H1 (cell line): ENCODE measurements at regions not wholly inside any gene's neighbourhood (a gene's known extent, or its start where the extent isn't known, plus 50 kb on each side); places are given as distances from the start of the nearest gene placed in this dataset.

Experiments used
- CTCF ChIA-PET: fragments of 300-600 bp; sonication (Branson Sonifier 250); formaldehyde crosslinking; loops from one replicate; lab custom pipeline; 2021; ENCODE audit not compliant: partially characterized antibody; lab: Charles Lee
- POLR2A ChIA-PET: fragments of 300-600 bp; sonication (Branson Sonifier 250); formaldehyde crosslinking; loops from one replicate; lab custom pipeline; 2021; ENCODE audit warnings: inconsistent platforms; ENCODE audit not compliant: partially characterized antibody; lab: Charles Lee
- DNase-seq, 2 experiments: peaks; one replicate each; pipeline versions ENCODE4 v3.0.0 to v3.0.0-alpha.2; 2010 to 2022; ENCODE audit warnings: low spot score in 2 of 2, low read depth in 1 of 2, mixed read lengths in 1 of 2
- FAIRE-seq: peaks from 2 replicates; lab custom pipeline; 2011; peaks lifted over from hg19 to GRCh38; lab: Jason Lieb, UNC
- H2AFZ ChIP-seq: 2 replicates; pipeline ENCODE4 v1.8.1; 2012; ENCODE audit warnings: low read length, inconsistent platforms
- H2AK5ac ChIP-seq: 2 replicates; pipeline ENCODE4 v1.6.1; 2013; ENCODE audit warnings: low read depth, low read length
- H2BK120ac ChIP-seq: replicated peaks from 2 replicates; pipeline ENCODE3; 2013; ENCODE audit warnings: low read depth, low read length, inconsistent platforms
- H2BK12ac ChIP-seq: 2 replicates; pipeline ENCODE4 v1.6.1; 2013; ENCODE audit warnings: low read depth, low read length
- H2BK15ac ChIP-seq: 2 replicates; pipeline ENCODE4 v1.6.1; 2013; ENCODE audit warnings: low read length
- H2BK20ac ChIP-seq: 2 replicates; pipeline ENCODE4 v1.6.1; 2013; ENCODE audit warnings: low read length
- H2BK5ac ChIP-seq: 2 replicates; pipeline ENCODE4 v1.6.1; 2013; ENCODE audit warnings: low read depth, low read length
- H3K14ac ChIP-seq: 2 replicates; pipeline ENCODE4 v1.6.1; 2013; ENCODE audit warnings: inconsistent platforms; ENCODE audit not compliant: insufficient read length
- H3K18ac ChIP-seq: 2 replicates; pipeline ENCODE4 v1.6.1; 2013; ENCODE audit warnings: low read length; ENCODE audit errors: extremely low read depth
- H3K23ac ChIP-seq: 2 replicates; pipeline ENCODE4 v1.6.1; 2013; ENCODE audit warnings: inconsistent platforms; ENCODE audit not compliant: insufficient read length
- H3K23me2 ChIP-seq: 2 replicates; pipeline ENCODE4 v1.6.1; 2013; ENCODE audit warnings: low read depth, low read length
- H3K27ac ChIP-seq: 2 replicates; pipeline ENCODE4 v1.6.1; 2011; ENCODE audit warnings: low read depth, low read length, inconsistent platforms
- H3K27me3 ChIP-seq, 4 experiments: replicated peaks in 1 of 4; 1 replicate in 1 of 4; 2 replicates in 3 of 4; pipeline versions ENCODE4 v1.6.1 to v1.8.1; 2011 to 2013; ENCODE audit warnings: low read length in 3 of 4, mild to moderate bottlenecking in 3 of 4, inconsistent platforms in 2 of 4, mixed read lengths in 2 of 4, moderate library complexity in 1 of 4; ENCODE audit not compliant: control insufficient read depth in 3 of 4, insufficient read depth in 3 of 4; ENCODE audit errors: extremely low read depth in 1 of 4
- H3K36me3 ChIP-seq, 4 experiments: 2 replicates each; pipeline versions ENCODE4 v1.6.1 to v1.8.1; 2011 to 2013; ENCODE audit warnings: mild to moderate bottlenecking in 4 of 4, low read length in 3 of 4, moderate library complexity in 2 of 4, control low read depth in 1 of 4, inconsistent platforms in 1 of 4; ENCODE audit not compliant: insufficient read depth in 4 of 4, control insufficient read depth in 2 of 4
- H3K4ac ChIP-seq: replicated peaks from 2 replicates; pipeline ENCODE3; 2013; ENCODE audit warnings: low read length, low read depth, mixed read lengths, inconsistent platforms; ENCODE audit not compliant: insufficient read length
- H3K4me1 ChIP-seq, 4 experiments: replicated peaks in 1 of 4; 1 replicate in 1 of 4; 2 replicates in 3 of 4; pipeline versions ENCODE4 v1.6.1 to v1.8.1; 2011 to 2013; ENCODE audit warnings: low read length in 3 of 4, inconsistent platforms in 2 of 4, mixed read lengths in 1 of 4; ENCODE audit not compliant: insufficient read depth in 4 of 4, control insufficient read depth in 3 of 4
- H3K4me2 ChIP-seq, 2 experiments: 2 replicates each; pipeline versions ENCODE4 v1.6.1 to v1.8.1; 2011 to 2013; ENCODE audit warnings: low read depth in 2 of 2, low read length in 2 of 2, control low read depth in 1 of 2, inconsistent platforms in 1 of 2, mild to moderate bottlenecking in 1 of 2; ENCODE audit not compliant: insufficient read depth in 1 of 2
- H3K4me3 ChIP-seq, 4 experiments: fragments of 200-600, 300-600 bp in 1 of 4; sonication (generic), shearing (Covaris generic), sonication (Bioruptor Twin) in 1 of 4; 2 replicates each; pipeline versions ENCODE4 v1.5.1 to v1.8.1; 2011 to 2016; ENCODE audit warnings: low read length in 4 of 4, low read depth in 3 of 4, control low read depth in 2 of 4, inconsistent platforms in 2 of 4, mild to moderate bottlenecking in 2 of 4, mixed read lengths in 1 of 4, moderate library complexity in 1 of 4; ENCODE audit not compliant: insufficient read depth in 2 of 4; ENCODE audit errors: extremely low read depth in 1 of 4
- H3K56ac ChIP-seq: replicated peaks from 2 replicates; pipeline ENCODE3; 2013; ENCODE audit warnings: low read depth, mild to moderate bottlenecking, mixed read lengths, low read length, inconsistent platforms; ENCODE audit not compliant: insufficient read length
- H3K79me1 ChIP-seq: 2 replicates; pipeline ENCODE4 v1.6.1; 2013; ENCODE audit warnings: low read depth, low read length, control low read depth
- H3K79me2 ChIP-seq, 2 experiments: 2 replicates each; pipeline versions ENCODE4 v1.6.1 to v1.8.1; 2012 to 2013; ENCODE audit warnings: low read length in 2 of 2, mild to moderate bottlenecking in 2 of 2, inconsistent platforms in 1 of 2; ENCODE audit not compliant: insufficient read depth in 2 of 2, control insufficient read depth in 1 of 2
- H3K9ac ChIP-seq, 4 experiments: replicated peaks in 1 of 4; 1 replicate in 1 of 4; 2 replicates in 3 of 4; pipeline versions ENCODE4 v1.6.1 to v1.8.1; 2011 to 2013; ENCODE audit warnings: low read depth in 3 of 4, low read length in 3 of 4, control low read depth in 2 of 4, mild to moderate bottlenecking in 2 of 4, moderate library complexity in 2 of 4, inconsistent platforms in 1 of 4; ENCODE audit errors: extremely low read depth in 1 of 4
- H3K9me3 ChIP-seq, 2 experiments: 2 replicates each; pipeline versions ENCODE4 v1.6.1 to v1.8.1; 2012 to 2013; ENCODE audit warnings: mild to moderate bottlenecking in 2 of 2, moderate library complexity in 2 of 2, control low read depth in 1 of 2, inconsistent platforms in 1 of 2, low read depth in 1 of 2, low read length in 1 of 2, mixed read lengths in 1 of 2; ENCODE audit not compliant: insufficient read depth in 2 of 2
- H4K20me1 ChIP-seq, 2 experiments: replicated peaks in 1 of 2; 2 replicates each; pipeline versions ENCODE3 to v1.8.1; 2011 to 2013; ENCODE audit warnings: inconsistent platforms in 2 of 2, low read length in 2 of 2, mild to moderate bottlenecking in 1 of 2; ENCODE audit not compliant: insufficient read depth in 2 of 2, control insufficient read depth in 1 of 2
- H4K5ac ChIP-seq: 2 replicates; pipeline ENCODE4 v1.6.1; 2013; ENCODE audit warnings: low read length, low read depth, mixed read lengths, inconsistent platforms; ENCODE audit not compliant: insufficient read length
- H4K8ac ChIP-seq: 2 replicates; pipeline ENCODE4 v1.8.0; 2013; ENCODE audit warnings: mild to moderate bottlenecking, moderate library complexity, low read length, inconsistent platforms; ENCODE audit not compliant: insufficient read depth; ENCODE audit errors: extremely low read depth
- H4K91ac ChIP-seq: replicated peaks from 2 replicates; pipeline ENCODE3; 2013; ENCODE audit warnings: low read length, mixed read lengths, inconsistent platforms; ENCODE audit not compliant: insufficient read length
- CBX5 ChIP-seq: fragments of 300-800, 300-1000 bp; sonication (generic); IDR thresholded peaks from 2 replicates; pipeline ENCODE4 v1.7.1; 2016; ENCODE audit warnings: antibody characterized with exemption, low read length, low read depth
- CBX8 ChIP-seq: fragments of 300-800, 300-1000 bp; sonication (generic); IDR thresholded peaks from 2 replicates; pipeline ENCODE4 v1.7.1; 2016; ENCODE audit warnings: low read depth, low read length, borderline replicate concordance
- CREB1 ChIP-seq: IDR thresholded peaks from 2 replicates; pipeline ENCODE4 v1.6.1; 2012; ENCODE audit warnings: inconsistent platforms
- CTBP2 ChIP-seq: IDR thresholded peaks from 2 replicates; pipeline ENCODE4 v1.7.0; 2011; ENCODE audit warnings: borderline replicate concordance, mild to moderate bottlenecking, moderate library complexity, mixed read lengths, low read length; ENCODE audit not compliant: insufficient read depth, insufficient read length
- EZH2 ChIP-seq: fragments of 200-600 bp; sonication (generic); IDR thresholded peaks from 2 replicates; pipeline ENCODE4 v1.7.1; 2012; ENCODE audit warnings: low read depth, mild to moderate bottlenecking, moderate library complexity, low read length, inconsistent platforms; ENCODE audit not compliant: severe bottlenecking
- KDM4A ChIP-seq: IDR thresholded peaks from one replicate; pipeline ENCODE4 v1.7.1; 2012; ENCODE audit warnings: low read depth, mild to moderate bottlenecking, moderate library complexity, low read length, inconsistent platforms; ENCODE audit not compliant: severe bottlenecking
- NANOG ChIP-seq: IDR thresholded peaks from 2 replicates; pipeline ENCODE4 v1.6.1; 2011; ENCODE audit warnings: low read length, low read depth, mild to moderate bottlenecking, inconsistent platforms; ENCODE audit not compliant: insufficient read depth, poor library complexity, severe bottlenecking
- RFX5 ChIP-seq: IDR thresholded peaks from 2 replicates; pipeline ENCODE4 v1.6.1; 2011; ENCODE audit warnings: low read depth, low read length, improper control_type of control experiment, borderline replicate concordance
- SIN3A ChIP-seq, 2 experiments: IDR thresholded peaks in 1 of 2; conservative IDR thresholded peaks in 1 of 2; 2 replicates each; pipeline ENCODE4 v1.6.1; 2011 to 2012; ENCODE audit warnings: low read length in 2 of 2, improper control_type of control experiment in 1 of 2, low read depth in 1 of 2, mild to moderate bottlenecking in 1 of 2
- WGBS, 2 experiments: shearing (Covaris generic) in 1 of 2; methylation state at CpG; one replicate each; pipeline versions ENCODE4 v1.1.6 to v1.1.7; 2013 to 2015; ENCODE audit warnings: low lambda C conversion rate in 2 of 2, mixed read lengths in 2 of 2, inconsistent platforms in 1 of 2, low coverage in 1 of 2, missing lambda C conversion rate in 1 of 2; ENCODE audit not compliant: insufficient replicate concordance in 2 of 2, insufficient coverage in 1 of 2, insufficient read length in 1 of 2; ENCODE audit errors: extremely low coverage in 1 of 2, missing lambda C conversion rate in 1 of 2; 5-methylcytosine and 5-hydroxymethylcytosine counted together
- TF ChIP-seq, protein P1 (sequence below), 3 experiments: IDR thresholded peaks; 1 replicate in 2 of 3; 2 replicates in 1 of 3; pipeline versions ENCODE4 v1.5.1 to v1.6.1; 2011; ENCODE audit warnings: low read length in 3 of 3, mild to moderate bottlenecking in 3 of 3, inconsistent platforms in 2 of 3, low read depth in 1 of 3, moderate library complexity in 1 of 3; ENCODE audit not compliant: insufficient read depth in 1 of 3; ENCODE audit errors: control extremely low read depth in 1 of 3

DNA sequence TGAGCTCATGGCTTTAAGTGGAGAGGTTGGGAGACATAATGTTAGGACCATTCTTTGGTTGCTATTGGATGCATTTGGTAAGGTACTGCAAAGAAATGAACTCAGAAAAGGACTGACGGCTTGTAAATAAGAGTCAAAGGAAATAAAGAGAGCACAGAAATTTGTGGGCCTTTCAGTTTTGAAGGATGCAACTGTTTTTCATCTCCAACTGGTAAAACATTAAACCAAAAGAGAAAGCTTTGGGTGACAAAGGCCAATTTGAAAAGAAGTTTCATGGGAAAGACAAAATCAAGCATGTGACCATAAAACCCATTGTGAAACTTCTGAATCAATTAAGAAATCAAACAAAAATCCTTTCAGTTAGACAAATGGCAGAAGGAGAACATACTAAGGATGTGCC lies 77.8 kb upstream of the SPOPL start:
- FAIRE-seq (no peak), DNase-seq (no peak)
- Histone ChIP-seq H3K4me3 (no peak overlapping the region), H3K36me3 (no peaks in the 10 kb centered on the region; a peak in 1 of 8 replicates), H2BK15ac (no peak overlapping the region), H3K27ac (no peak overlapping the region), H2AK5ac (no peak overlapping the region), H4K5ac (no peak overlapping the region), H2BK20ac (no peak overlapping the region), H4K20me1 (no peaks in the 10 kb centered on the region), H3K4ac (no peak overlapping the region), H3K56ac (no peak overlapping the region), H2AFZ (no peak overlapping the region), H2BK120ac (no peak overlapping the region), H3K18ac (no peak overlapping the region), H4K91ac (no peak overlapping the region), H3K9ac (no peak overlapping the region), H2BK5ac (no peak overlapping the region), H3K79me2 (no peaks in the 10 kb centered on the region), H3K79me1 (no peaks in the 10 kb centered on the region), H4K8ac (no peak overlapping the region), H3K23ac (no peak overlapping the region), H2BK12ac (no peak overlapping the region), H3K4me2 (no peak overlapping the region), H3K14ac (no peak overlapping the region), H3K9me3 (peaks cover 7 to 8% of the 10 kb centered on the region in 2 experiments; a peak in 2 of 4 replicates), H3K27me3 (no peaks in the 10 kb centered on the region), H3K4me1 (no peaks in the 10 kb centered on the region), H3K23me2 (no peaks in the 10 kb centered on the region)
- ChIA-PET POLR2A (no interaction called here), CTCF (no interaction called here)
- 89% methylated on average over 1 of the region's 1 CpG; no CpG with 5 or more reads in 1 of the 2 experiments for WGBS, 2 experiments
- TF ChIP-seq, protein P1, sequence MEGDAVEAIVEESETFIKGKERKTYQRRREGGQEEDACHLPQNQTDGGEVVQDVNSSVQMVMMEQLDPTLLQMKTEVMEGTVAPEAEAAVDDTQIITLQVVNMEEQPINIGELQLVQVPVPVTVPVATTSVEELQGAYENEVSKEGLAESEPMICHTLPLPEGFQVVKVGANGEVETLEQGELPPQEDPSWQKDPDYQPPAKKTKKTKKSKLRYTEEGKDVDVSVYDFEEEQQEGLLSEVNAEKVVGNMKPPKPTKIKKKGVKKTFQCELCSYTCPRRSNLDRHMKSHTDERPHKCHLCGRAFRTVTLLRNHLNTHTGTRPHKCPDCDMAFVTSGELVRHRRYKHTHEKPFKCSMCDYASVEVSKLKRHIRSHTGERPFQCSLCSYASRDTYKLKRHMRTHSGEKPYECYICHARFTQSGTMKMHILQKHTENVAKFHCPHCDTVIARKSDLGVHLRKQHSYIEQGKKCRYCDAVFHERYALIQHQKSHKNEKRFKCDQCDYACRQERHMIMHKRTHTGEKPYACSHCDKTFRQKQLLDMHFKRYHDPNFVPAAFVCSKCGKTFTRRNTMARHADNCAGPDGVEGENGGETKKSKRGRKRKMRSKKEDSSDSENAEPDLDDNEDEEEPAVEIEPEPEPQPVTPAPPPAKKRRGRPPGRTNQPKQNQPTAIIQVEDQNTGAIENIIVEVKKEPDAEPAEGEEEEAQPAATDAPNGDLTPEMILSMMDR (IDR thresholded peaks at IDR 0.05; ENCODE audit: control extremely low read depth in 1 of 3, insufficient read depth in 1 of 3, low read depth in 1 of 3, low read length in 3 of 3) = no peak
- TF ChIP-seq EZH2 = no peak
- no peak for TF ChIP-seq CTBP2
- no peak for TF ChIP-seq CREB1
- no peak for TF ChIP-seq CBX8
- TF ChIP-seq CBX5 = no peak
- TF ChIP-seq SIN3A (conservative IDR thresholded peaks at IDR 0.05 in 1 of 2, IDR thresholded peaks at IDR 0.05 in 1 of 2; ENCODE audit: low read depth in 1 of 2, low read length in 2 of 2) = no peak
- no peak for TF ChIP-seq RFX5
- no peak for TF ChIP-seq NANOG
- TF ChIP-seq KDM4A = no peak
